GM12878 (cell line): ENCODE measurements at regions not wholly inside any gene's neighbourhood (a gene's known extent, or its start where the extent isn't known, plus 50 kb on each side); places are given as distances from the start of the nearest gene placed in this dataset.

ENCODE experiments used
- ATAC-seq: fragments of 200-7000 bp; cut with Tn5 transposase; 3 replicates; pipeline ENCODE4 v1.9.1; 2020; ENCODE audit warnings: mild to moderate bottlenecking, moderate library complexity
- BruUV-seq: library from RNA; stranded (reverse); fragments of 400-500 nt; replicated peaks from 2 replicates; lab custom pipeline; 2021; lab: Mats Ljungman, UMichigan
- CTCF ChIA-PET: fragments of 300-600 bp; sonication (Branson Sonifier 250); formaldehyde crosslinking; extraction: SDS; loops from one replicate; lab custom pipeline; 2021; ENCODE audit warnings: inconsistent platforms; lab: Yijun Ruan, JAX
- POLR2A ChIA-PET: fragments of 350-600 bp; formaldehyde crosslinking; extraction: SDS; loops from one replicate; lab custom pipeline; 2021; ENCODE audit warnings: inconsistent platforms; lab: Charles Lee
- RAD21 ChIA-PET: fragments of 300-600 bp; sonication (Branson Sonifier 250); formaldehyde crosslinking; loops from one replicate; lab custom pipeline; 2023; ENCODE audit warnings: antibody characterized with exemption; ENCODE audit not compliant: unreplicated experiment; lab: Charles Lee
- SMC1A ChIA-PET: fragments of 300-600 bp; sonication (Branson Sonifier 250); formaldehyde crosslinking; loops from one replicate; lab custom pipeline; 2023; ENCODE audit not compliant: unreplicated experiment, uncharacterized antibody; lab: Charles Lee
- DNase-seq: peaks from one replicate; pipeline ENCODE4 v3.0.0-alpha.2; 2011; ENCODE audit warnings: low read depth, low spot score
- FAIRE-seq: peaks from 3 replicates; lab custom pipeline; 2011; peaks lifted over from hg19 to GRCh38; lab: Jason Lieb, UNC
- H2AFZ ChIP-seq: 2 replicates; pipeline ENCODE4 v1.6.0; 2011; ENCODE audit warnings: low read depth, low read length, control low read depth; ENCODE audit not compliant: control insufficient read depth
- H3K27ac ChIP-seq: 2 replicates; pipeline ENCODE4 v1.5.1; 2011; ENCODE audit warnings: control low read depth; ENCODE audit not compliant: control insufficient read depth, insufficient read depth
- H3K27me3 ChIP-seq, 2 experiments: replicated peaks in 1 of 2; 2 replicates each; pipeline versions ENCODE4 v1.6.0 to v1.6.1; 2011; ENCODE audit warnings: low read length in 1 of 2; ENCODE audit not compliant: control insufficient read depth in 2 of 2, insufficient read depth in 2 of 2
- H3K36me3 ChIP-seq, 2 experiments: 2 replicates each; pipeline ENCODE4 v1.5.1; 2011; ENCODE audit warnings: low read length in 1 of 2; ENCODE audit not compliant: control insufficient read depth in 2 of 2, insufficient read depth in 2 of 2
- H3K4me1 ChIP-seq: 2 replicates; pipeline ENCODE4 v1.6.1; 2011; ENCODE audit warnings: mild to moderate bottlenecking, low read length, moderate library complexity, mixed read lengths; ENCODE audit not compliant: control insufficient read depth, insufficient read depth
- H3K4me2 ChIP-seq: 2 replicates; pipeline ENCODE4 v1.6.0; 2011; ENCODE audit warnings: control low read depth; ENCODE audit not compliant: control insufficient read depth, insufficient read depth
- H3K4me3 ChIP-seq: fragments of 200-600 bp; sonication (generic); 2 replicates; pipeline ENCODE4 v1.5.1; 2016
- H3K79me2 ChIP-seq: 2 replicates; pipeline ENCODE4 v1.6.0; 2011; ENCODE audit warnings: low read length; ENCODE audit not compliant: control insufficient read depth, insufficient read depth
- H3K9ac ChIP-seq: 2 replicates; pipeline ENCODE4 v1.8.0; 2011; ENCODE audit warnings: low read length, control low read depth, mixed read lengths; ENCODE audit not compliant: control insufficient read depth, insufficient read depth
- H3K9me3 ChIP-seq: replicated peaks from 3 replicates; pipeline ENCODE4 v1.5.1; 2011; ENCODE audit warnings: mild to moderate bottlenecking, low read length; ENCODE audit not compliant: control insufficient read depth, insufficient read depth
- H4K20me1 ChIP-seq: 2 replicates; pipeline ENCODE4 v1.6.0; 2011; ENCODE audit not compliant: control insufficient read depth, insufficient read depth
- BACH1 ChIP-seq: fragments of 450-650 bp; IDR thresholded peaks from 2 replicates; pipeline ENCODE4 v1.6.1; 2017; ENCODE audit warnings: mild to moderate bottlenecking, borderline replicate concordance
- CHD2 ChIP-seq: IDR thresholded peaks from 2 replicates; pipeline ENCODE4 v1.6.1; 2011; ENCODE audit warnings: low read depth, low read length, improper control_type of control experiment, borderline replicate concordance
- EGR1 ChIP-seq, 2 experiments: IDR thresholded peaks; 1 replicate in 1 of 2; 2 replicates in 1 of 2; pipeline ENCODE4 v1.6.1; 2011 to 2012; ENCODE audit warnings: low read depth in 2 of 2, low read length in 2 of 2, borderline replicate concordance in 1 of 2, mild to moderate bottlenecking in 1 of 2, moderate library complexity in 1 of 2
- FOXM1 ChIP-seq: IDR thresholded peaks from 2 replicates; pipeline ENCODE4 v1.6.1; 2012; ENCODE audit warnings: low read depth, mild to moderate bottlenecking, inconsistent platforms, low read length, moderate library complexity
- KDM1A ChIP-seq: fragments of 200-600 bp; sonication (generic); IDR thresholded peaks from 2 replicates; pipeline ENCODE4 v1.6.1; 2016; ENCODE audit warnings: borderline replicate concordance
- MEF2A ChIP-seq: IDR thresholded peaks from 2 replicates; pipeline ENCODE4 v1.6.1; 2011; ENCODE audit warnings: low read depth, mild to moderate bottlenecking, low read length, moderate library complexity; ENCODE audit not compliant: insufficient read depth
- MXI1 ChIP-seq: fragments of 150-350 bp; IDR thresholded peaks from 2 replicates; pipeline ENCODE4 v1.6.1; 2011; ENCODE audit warnings: low read depth, mild to moderate bottlenecking, inconsistent platforms, low read length, improper control_type of control experiment
- POU2F2 ChIP-seq: IDR thresholded peaks from 3 replicates; pipeline ENCODE4 v1.6.1; 2011; ENCODE audit warnings: low read depth, mild to moderate bottlenecking, low read length, borderline replicate concordance
- RCOR1 ChIP-seq: conservative IDR thresholded peaks from 2 replicates; pipeline ENCODE4 v1.6.1; 2012; ENCODE audit warnings: low read depth, low read length, improper control_type of control experiment
- RELA ChIP-seq: fragments of 450-650 bp; IDR thresholded peaks from 2 replicates; pipeline ENCODE4 v1.8.0; 2014; ENCODE audit warnings: borderline replicate concordance; ENCODE audit not compliant: partially characterized antibody
- SPI1 ChIP-seq: IDR thresholded peaks from 2 replicates; pipeline ENCODE4 v1.6.1; 2011; ENCODE audit warnings: low read depth, mild to moderate bottlenecking, low read length, moderate library complexity, borderline replicate concordance; ENCODE audit not compliant: insufficient read depth
- SREBF2 ChIP-seq: IDR thresholded peaks from 2 replicates; pipeline ENCODE4 v1.6.1; 2012; ENCODE audit warnings: mild to moderate bottlenecking, low read length
- TAF1 ChIP-seq: IDR thresholded peaks from 2 replicates; pipeline ENCODE4 v1.6.1; 2011; ENCODE audit warnings: mild to moderate bottlenecking, low read depth, low read length, borderline replicate concordance
- ZBED1 ChIP-seq: IDR thresholded peaks from 2 replicates; pipeline ENCODE4 v1.6.1; 2016; ENCODE audit warnings: borderline replicate concordance
- WGBS: methylation state at CpG from one replicate; pipeline ENCODE4 v1.1.6; 2016; ENCODE audit warnings: low lambda C conversion rate; ENCODE audit not compliant: insufficient replicate concordance, insufficient coverage; ENCODE audit errors: missing lambda C conversion rate; 5-methylcytosine and 5-hydroxymethylcytosine counted together
- in situ Hi-C: fragments of 300-500 bp; cut with MboI; formaldehyde crosslinking; loops from 9 replicates; pipeline ENCODE4 v1.14.3; 2018; ENCODE audit warnings: mixed read lengths
- intact Hi-C: fragments of 100-400 bp; cut with micrococcal nuclease; formaldehyde crosslinking; loops from one replicate; pipeline ENCODE4 v1.14.2; 2022; ENCODE audit not compliant: unreplicated experiment
- TF ChIP-seq, protein P1 (sequence below): IDR thresholded peaks from 2 replicates; pipeline ENCODE4 v1.6.1; 2012; ENCODE audit warnings: low read depth, low read length, improper control_type of control experiment
- TF ChIP-seq, protein P2 (sequence below): IDR thresholded peaks from 2 replicates; pipeline ENCODE4 v1.6.1; 2012; ENCODE audit warnings: low read length, inconsistent platforms

- TF ChIP-seq FOXM1 (no peak), ZBED1 (no peak), CHD2 (no peak), MXI1 (no peak), POU2F2 (no peak), SREBF2 (no peak), MEF2A (peak; percentile 81; the same call in 1 of the 2 replicates)
- TF ChIP-seq, protein P1, sequence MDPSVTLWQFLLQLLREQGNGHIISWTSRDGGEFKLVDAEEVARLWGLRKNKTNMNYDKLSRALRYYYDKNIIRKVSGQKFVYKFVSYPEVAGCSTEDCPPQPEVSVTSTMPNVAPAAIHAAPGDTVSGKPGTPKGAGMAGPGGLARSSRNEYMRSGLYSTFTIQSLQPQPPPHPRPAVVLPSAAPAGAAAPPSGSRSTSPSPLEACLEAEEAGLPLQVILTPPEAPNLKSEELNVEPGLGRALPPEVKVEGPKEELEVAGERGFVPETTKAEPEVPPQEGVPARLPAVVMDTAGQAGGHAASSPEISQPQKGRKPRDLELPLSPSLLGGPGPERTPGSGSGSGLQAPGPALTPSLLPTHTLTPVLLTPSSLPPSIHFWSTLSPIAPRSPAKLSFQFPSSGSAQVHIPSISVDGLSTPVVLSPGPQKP = no peak
These were observed 873.0 kb downstream of the OLFM4 start (continued) for GRCh38 chr13:53901593-53901992.

DNA sequence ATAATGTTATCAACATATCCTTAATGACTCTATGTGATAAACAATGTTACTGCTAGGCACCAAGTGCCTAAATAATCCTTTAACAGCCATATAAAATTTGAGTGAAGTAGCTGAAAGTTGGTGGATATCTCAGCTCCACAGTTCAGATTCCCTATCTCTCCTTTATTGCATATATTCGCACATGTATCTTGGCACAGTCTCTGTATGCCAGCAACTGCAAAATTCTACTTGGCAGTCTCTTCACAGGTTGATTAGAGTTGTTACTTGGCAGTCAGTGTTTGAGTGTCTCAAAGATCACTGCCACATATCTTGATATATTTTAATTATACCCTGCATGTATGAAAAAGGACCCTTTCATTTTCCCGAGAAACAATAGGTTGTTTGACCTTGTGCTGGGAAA, 879.3 kb downstream of the OLFM4 start:
- no peaks in the 10 kb centered on the region for H3K4me1 ChIP-seq
- CTCF ChIA-PET = no interaction called here
- 25% methylated on average over 2 of the region's 2 CpGs for WGBS
- SMC1A ChIA-PET = no interaction called here
- H3K79me2 ChIP-seq = no peaks in the 10 kb centered on the region
- intact Hi-C loops = no loop called here
- no TSS peak for BruUV-seq
- H2AFZ ChIP-seq = no peak overlapping the region
- no peak overlapping the region for H3K27ac ChIP-seq
- no peaks in the 10 kb centered on the region for H4K20me1 ChIP-seq
- TF ChIP-seq BACH1 (no peak), SPI1 (no peak), EGR1 (IDR thresholded peaks at IDR 0.05; ENCODE audit: borderline replicate concordance in 1 of 2, low read depth in 2 of 2, low read length in 2 of 2) (no peak), KDM1A (no peak), TAF1 (no peak), RELA (no peak), RCOR1 (no peak)
- TF ChIP-seq, protein P2, sequence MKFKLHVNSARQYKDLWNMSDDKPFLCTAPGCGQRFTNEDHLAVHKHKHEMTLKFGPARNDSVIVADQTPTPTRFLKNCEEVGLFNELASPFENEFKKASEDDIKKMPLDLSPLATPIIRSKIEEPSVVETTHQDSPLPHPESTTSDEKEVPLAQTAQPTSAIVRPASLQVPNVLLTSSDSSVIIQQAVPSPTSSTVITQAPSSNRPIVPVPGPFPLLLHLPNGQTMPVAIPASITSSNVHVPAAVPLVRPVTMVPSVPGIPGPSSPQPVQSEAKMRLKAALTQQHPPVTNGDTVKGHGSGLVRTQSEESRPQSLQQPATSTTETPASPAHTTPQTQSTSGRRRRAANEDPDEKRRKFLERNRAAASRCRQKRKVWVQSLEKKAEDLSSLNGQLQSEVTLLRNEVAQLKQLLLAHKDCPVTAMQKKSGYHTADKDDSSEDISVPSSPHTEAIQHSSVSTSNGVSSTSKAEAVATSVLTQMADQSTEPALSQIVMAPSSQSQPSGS = no peak
- no peaks in the 10 kb centered on the region for H3K36me3 ChIP-seq
- ATAC-seq (no peak), DNase-seq (no peak), FAIRE-seq (no peak)
- in situ Hi-C loops = no loop called here
- no peak overlapping the region for H3K4me2 ChIP-seq
- H3K4me3 ChIP-seq = no peak overlapping the region
- H3K9me3 ChIP-seq = no peaks in the 10 kb centered on the region
- no peak overlapping the region for H3K9ac ChIP-seq
- no peaks in the 10 kb centered on the region for H3K27me3 ChIP-seq
- RAD21 ChIA-PET = no interaction called here
- POLR2A ChIA-PET = no interaction called here
